HEK293 (cell line): ENCODE measurements at regions not wholly inside any gene's neighbourhood (a gene's known extent, or its start where the extent isn't known, plus 50 kb on each side); places are given as distances from the start of the nearest gene placed in this dataset.

Experiments used
- CTCF ChIP-seq: fragments of 450-650 bp; formaldehyde crosslinking; IDR thresholded peaks from 2 replicates; pipeline ENCODE4 v1.5.1; 2016; ENCODE audit warnings: missing biosample characterization, missing genetic modification characterization
- PRDM4 ChIP-seq: fragments of 450-650 bp; formaldehyde crosslinking; IDR thresholded peaks from 2 replicates; pipeline ENCODE4 v1.5.1; 2017; ENCODE audit warnings: missing biosample characterization, missing genetic modification characterization
- TCF7L2 ChIP-seq: IDR thresholded peaks from 2 replicates; pipeline ENCODE4 v1.6.1; 2011; ENCODE audit warnings: low read depth, mild to moderate bottlenecking, inconsistent platforms, low read length, moderate library complexity, borderline replicate concordance
- ZNF10 ChIP-seq: fragments of 450-650 bp; formaldehyde crosslinking; IDR thresholded peaks from 2 replicates; pipeline ENCODE4 v1.5.1; 2017; ENCODE audit warnings: missing biosample characterization, missing genetic modification characterization
- ZNF121 ChIP-seq: fragments of 450-650 bp; formaldehyde crosslinking; IDR thresholded peaks from 2 replicates; pipeline ENCODE4 v1.5.1; 2016; ENCODE audit warnings: missing biosample characterization, missing genetic modification characterization
- ZNF146 ChIP-seq: fragments of 450-650 bp; formaldehyde crosslinking; IDR thresholded peaks from 2 replicates; pipeline ENCODE4 v1.5.1; 2016; ENCODE audit warnings: missing biosample characterization, missing genetic modification characterization
- ZNF324 ChIP-seq: fragments of 450-650 bp; formaldehyde crosslinking; IDR thresholded peaks from 2 replicates; pipeline ENCODE4 v1.5.1; 2016; ENCODE audit warnings: missing biosample characterization, missing genetic modification characterization
- ZNF580 ChIP-seq: fragments of 450-650 bp; formaldehyde crosslinking; IDR thresholded peaks from 2 replicates; pipeline ENCODE4 v1.5.1; 2016; ENCODE audit warnings: missing biosample characterization, missing genetic modification characterization
- ZNF658 ChIP-seq: fragments of 450-650 bp; formaldehyde crosslinking; IDR thresholded peaks from 2 replicates; pipeline ENCODE4; 2016; ENCODE audit warnings: missing biosample characterization, missing genetic modification characterization
- TF ChIP-seq, protein P1 (sequence below): fragments of 450-650 bp; IDR thresholded peaks from 2 replicates; pipeline ENCODE4 v1.5.1; 2018; ENCODE audit warnings: missing biosample characterization, missing genetic modification characterization
- TF ChIP-seq, protein P2 (sequence below): fragments of 450-650 bp; formaldehyde crosslinking; IDR thresholded peaks from 2 replicates; pipeline ENCODE4 v1.5.1; 2017; ENCODE audit warnings: missing biosample characterization, mild to moderate bottlenecking, missing genetic modification characterization, moderate library complexity

DNA sequence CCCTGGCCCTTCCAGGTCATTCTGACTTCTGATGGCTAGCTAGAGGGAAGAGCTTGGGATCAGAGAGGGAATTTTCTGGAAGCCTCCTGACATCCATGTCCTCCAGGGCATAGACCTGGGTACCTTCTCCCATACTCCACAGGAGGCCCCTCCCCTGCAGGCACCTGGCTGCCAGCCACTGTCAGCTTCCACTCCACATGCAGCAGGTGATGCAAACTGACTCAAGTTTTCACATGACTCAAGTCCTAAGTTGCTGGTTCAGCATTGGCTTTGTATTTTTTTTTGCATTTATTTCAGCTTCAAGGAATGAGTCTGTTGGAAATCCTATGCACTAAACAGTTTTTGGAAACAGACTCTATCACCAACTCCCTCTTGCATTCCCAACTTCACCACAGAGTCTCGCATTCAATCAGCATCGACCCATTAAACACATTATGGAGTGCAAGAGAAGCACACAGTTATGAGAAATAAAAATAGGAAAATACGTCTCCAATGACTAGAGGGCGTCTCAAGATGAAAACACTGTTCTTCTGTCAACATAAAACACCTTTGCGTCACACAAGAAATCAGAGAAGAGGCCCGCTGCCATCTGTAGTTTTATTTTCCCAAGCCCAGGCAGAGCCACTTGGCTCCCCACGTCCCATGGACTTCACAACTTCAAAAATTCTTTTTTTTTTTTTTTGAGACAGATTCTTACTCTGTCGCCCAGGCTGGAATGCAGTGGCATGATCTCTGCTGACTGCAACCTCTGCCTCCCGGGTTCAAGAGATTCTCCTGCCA is 362.6 kb upstream of the MGMT start:
- TF ChIP-seq ZNF658 (tag by site-specific recombination) (no peak), ZNF324 (tag by site-specific recombination) (no peak), ZNF10 (tag by site-specific recombination) (no peak), ZNF146 (tag by site-specific recombination) (no peak), CTCF (tag by site-specific recombination) (no peak), ZNF580 (no peak), ZNF121 (tag by site-specific recombination) (no peak), PRDM4 (tag by site-specific recombination) (no peak), TCF7L2 (no peak)
- TF ChIP-seq, protein P1, sequence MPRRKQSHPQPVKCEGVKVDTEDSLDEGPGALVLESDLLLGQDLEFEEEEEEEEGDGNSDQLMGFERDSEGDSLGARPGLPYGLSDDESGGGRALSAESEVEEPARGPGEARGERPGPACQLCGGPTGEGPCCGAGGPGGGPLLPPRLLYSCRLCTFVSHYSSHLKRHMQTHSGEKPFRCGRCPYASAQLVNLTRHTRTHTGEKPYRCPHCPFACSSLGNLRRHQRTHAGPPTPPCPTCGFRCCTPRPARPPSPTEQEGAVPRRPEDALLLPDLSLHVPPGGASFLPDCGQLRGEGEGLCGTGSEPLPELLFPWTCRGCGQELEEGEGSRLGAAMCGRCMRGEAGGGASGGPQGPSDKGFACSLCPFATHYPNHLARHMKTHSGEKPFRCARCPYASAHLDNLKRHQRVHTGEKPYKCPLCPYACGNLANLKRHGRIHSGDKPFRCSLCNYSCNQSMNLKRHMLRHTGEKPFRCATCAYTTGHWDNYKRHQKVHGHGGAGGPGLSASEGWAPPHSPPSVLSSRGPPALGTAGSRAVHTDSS (tag by site-specific recombination) = no peak
- TF ChIP-seq, protein P2, sequence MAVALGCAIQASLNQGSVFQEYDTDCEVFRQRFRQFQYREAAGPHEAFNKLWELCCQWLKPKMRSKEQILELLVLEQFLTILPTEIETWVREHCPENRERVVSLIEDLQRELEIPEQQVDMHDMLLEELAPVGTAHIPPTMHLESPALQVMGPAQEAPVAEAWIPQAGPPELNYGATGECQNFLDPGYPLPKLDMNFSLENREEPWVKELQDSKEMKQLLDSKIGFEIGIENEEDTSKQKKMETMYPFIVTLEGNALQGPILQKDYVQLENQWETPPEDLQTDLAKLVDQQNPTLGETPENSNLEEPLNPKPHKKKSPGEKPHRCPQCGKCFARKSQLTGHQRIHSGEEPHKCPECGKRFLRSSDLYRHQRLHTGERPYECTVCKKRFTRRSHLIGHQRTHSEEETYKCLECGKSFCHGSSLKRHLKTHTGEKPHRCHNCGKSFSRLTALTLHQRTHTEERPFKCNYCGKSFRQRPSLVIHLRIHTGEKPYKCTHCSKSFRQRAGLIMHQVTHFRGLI = no peak
